OCI-LY1 (cell line): ENCODE measurements at regions not wholly inside any gene's neighbourhood (a gene's known extent, or its start where the extent isn't known, plus 50 kb on each side); places are given as distances from the start of the nearest gene placed in this dataset.

Source experiments
- H2AFZ ChIP-seq: fragments of 200-600 bp; sonication (generic), shearing (Covaris generic); 2 replicates; pipeline ENCODE4 v1.6.0; 2014; ENCODE audit warnings: antibody characterized with exemption, mild to moderate bottlenecking, low read length
- H3F3A ChIP-seq: fragments of 200-600 bp; sonication (generic), shearing (Covaris generic); 2 replicates; pipeline ENCODE4 v1.6.0; 2014; ENCODE audit warnings: mild to moderate bottlenecking, antibody characterized with exemption, low read length, moderate library complexity; ENCODE audit not compliant: insufficient read depth
- H3K27ac ChIP-seq: fragments of 200-600 bp; sonication (generic); 2 replicates; pipeline ENCODE4 v1.5.1; 2014; ENCODE audit warnings: low read length, mixed run types, mild to moderate bottlenecking, low read depth; ENCODE audit not compliant: poor library complexity, severe bottlenecking
- H3K27me3 ChIP-seq: fragments of 200-600 bp; sonication (generic); 2 replicates; pipeline ENCODE4 v1.6.0; 2014; ENCODE audit warnings: antibody characterized with exemption, mild to moderate bottlenecking, low read length, moderate library complexity; ENCODE audit not compliant: insufficient read depth
- H3K36me3 ChIP-seq: fragments of 200-600 bp; sonication (generic); 2 replicates; pipeline ENCODE4 v1.6.1; 2014; ENCODE audit warnings: mild to moderate bottlenecking, antibody characterized with exemption, low read length, moderate library complexity, mixed read lengths; ENCODE audit not compliant: insufficient read depth
- H3K4me1 ChIP-seq: fragments of 200-600 bp; sonication (generic); 2 replicates; pipeline ENCODE4 v1.5.1; 2014; ENCODE audit warnings: mild to moderate bottlenecking, low read length, moderate library complexity; ENCODE audit not compliant: insufficient read depth, severe bottlenecking
- H3K4me2 ChIP-seq: fragments of 200-600 bp; sonication (generic), shearing (Covaris generic); 2 replicates; pipeline ENCODE4 v1.6.1; 2014; ENCODE audit warnings: low read length
- H3K4me3 ChIP-seq: fragments of 200-600 bp; sonication (generic); 2 replicates; pipeline ENCODE4 v1.5.1; 2014; ENCODE audit warnings: low read length, low read depth, mild to moderate bottlenecking, mixed read lengths; ENCODE audit not compliant: poor library complexity, severe bottlenecking
- H3K79me2 ChIP-seq: fragments of 200-600 bp; shearing (Covaris generic); 2 replicates; pipeline ENCODE4 v1.6.1; 2016; ENCODE audit warnings: mixed run types, low read length, mixed read lengths; ENCODE audit not compliant: insufficient read depth
- H3K9ac ChIP-seq: fragments of 200-600 bp; sonication (generic), shearing (Covaris generic); 2 replicates; pipeline ENCODE4 v1.6.1; 2014; ENCODE audit warnings: mild to moderate bottlenecking, low read length, mixed read lengths
- H3K9me2 ChIP-seq: fragments of 200-600 bp; sonication (generic), shearing (Covaris generic); 2 replicates; pipeline ENCODE4 v1.6.1; 2014; ENCODE audit warnings: low read depth, mild to moderate bottlenecking, low read length, mixed read lengths
- H3K9me3 ChIP-seq: fragments of 200-600 bp; shearing (Covaris generic); 2 replicates; pipeline ENCODE4 v1.6.1; 2014; ENCODE audit warnings: low read length, mixed read lengths
- H4K20me1 ChIP-seq: fragments of 200-600 bp; sonication (generic), shearing (Covaris generic); 2 replicates; pipeline ENCODE4 v1.6.0; 2016; ENCODE audit warnings: mild to moderate bottlenecking, low read length; ENCODE audit not compliant: insufficient read depth
- EZH2 ChIP-seq: fragments of 200-600 bp; sonication (generic), shearing (Covaris generic); IDR thresholded peaks from 2 replicates; pipeline ENCODE4 v1.8.0; 2017; ENCODE audit warnings: borderline replicate concordance, mixed run types, mild to moderate bottlenecking, antibody characterized with exemption, low read length, moderate library complexity, mixed read lengths
- TF ChIP-seq, protein P1 (sequence below): fragments of 200-600 bp; sonication (generic), shearing (Covaris generic); IDR thresholded peaks from 2 replicates; pipeline ENCODE4 v1.5.1; 2017; ENCODE audit warnings: mild to moderate bottlenecking, antibody characterized with exemption, low read length, moderate library complexity, mixed read lengths

DNA sequence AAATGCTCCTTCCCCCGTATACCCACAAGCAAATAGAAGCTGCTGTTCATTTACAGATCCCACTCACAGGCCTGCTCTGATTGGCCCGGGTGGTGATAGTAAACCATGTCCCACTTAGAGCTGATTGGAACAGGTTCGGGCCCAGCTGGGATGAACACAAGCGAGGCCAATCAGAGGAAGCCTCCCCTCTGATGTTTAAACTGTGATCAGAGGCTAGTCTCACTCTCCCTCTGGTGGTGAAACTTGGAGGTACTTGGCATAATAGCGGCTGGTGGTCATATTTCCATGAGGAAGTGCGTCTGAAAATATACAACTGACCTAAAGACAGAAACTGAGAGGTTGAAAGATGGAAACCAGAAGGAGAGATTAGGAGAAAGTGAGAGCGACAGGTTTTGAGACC, 51.5 kb upstream of the TRPC3 start:
- Histone ChIP-seq H2AFZ (no peak overlapping the region), H3K9me2 (no peaks in the 10 kb centered on the region), H3K4me3 (no peak overlapping the region), H4K20me1 (no peaks in the 10 kb centered on the region), H3K4me1 (no peaks in the 10 kb centered on the region), H3K9me3 (no peaks in the 10 kb centered on the region), H3K27me3 (no peaks in the 10 kb centered on the region), H3K36me3 (no peaks in the 10 kb centered on the region), H3K9ac (no peak overlapping the region), H3K4me2 (no peak overlapping the region), H3K27ac (no peak overlapping the region), H3K79me2 (no peaks in the 10 kb centered on the region), H3F3A (no peaks in the 10 kb centered on the region)
- TF ChIP-seq, protein P1, sequence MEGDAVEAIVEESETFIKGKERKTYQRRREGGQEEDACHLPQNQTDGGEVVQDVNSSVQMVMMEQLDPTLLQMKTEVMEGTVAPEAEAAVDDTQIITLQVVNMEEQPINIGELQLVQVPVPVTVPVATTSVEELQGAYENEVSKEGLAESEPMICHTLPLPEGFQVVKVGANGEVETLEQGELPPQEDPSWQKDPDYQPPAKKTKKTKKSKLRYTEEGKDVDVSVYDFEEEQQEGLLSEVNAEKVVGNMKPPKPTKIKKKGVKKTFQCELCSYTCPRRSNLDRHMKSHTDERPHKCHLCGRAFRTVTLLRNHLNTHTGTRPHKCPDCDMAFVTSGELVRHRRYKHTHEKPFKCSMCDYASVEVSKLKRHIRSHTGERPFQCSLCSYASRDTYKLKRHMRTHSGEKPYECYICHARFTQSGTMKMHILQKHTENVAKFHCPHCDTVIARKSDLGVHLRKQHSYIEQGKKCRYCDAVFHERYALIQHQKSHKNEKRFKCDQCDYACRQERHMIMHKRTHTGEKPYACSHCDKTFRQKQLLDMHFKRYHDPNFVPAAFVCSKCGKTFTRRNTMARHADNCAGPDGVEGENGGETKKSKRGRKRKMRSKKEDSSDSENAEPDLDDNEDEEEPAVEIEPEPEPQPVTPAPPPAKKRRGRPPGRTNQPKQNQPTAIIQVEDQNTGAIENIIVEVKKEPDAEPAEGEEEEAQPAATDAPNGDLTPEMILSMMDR: peak; percentile 67
- TF ChIP-seq EZH2: no peak
